A204.1 (cell line): ENCODE measurements at regions not wholly inside any gene's neighbourhood (a gene's known extent, or its start where the extent isn't known, plus 50 kb on each side); places are given as distances from the start of the nearest gene placed in this dataset.
"Not testable (repeated sequence)": the region's sequence is repeated elsewhere in the genome, so short reads cannot be mapped to it uniquely, and the experiment has no call there.

Source experiments
- FAIRE-seq: peaks from 2 replicates; lab custom pipeline; 2012; peaks lifted over from hg19 to GRCh38; lab: Jason Lieb, UNC

DNA sequence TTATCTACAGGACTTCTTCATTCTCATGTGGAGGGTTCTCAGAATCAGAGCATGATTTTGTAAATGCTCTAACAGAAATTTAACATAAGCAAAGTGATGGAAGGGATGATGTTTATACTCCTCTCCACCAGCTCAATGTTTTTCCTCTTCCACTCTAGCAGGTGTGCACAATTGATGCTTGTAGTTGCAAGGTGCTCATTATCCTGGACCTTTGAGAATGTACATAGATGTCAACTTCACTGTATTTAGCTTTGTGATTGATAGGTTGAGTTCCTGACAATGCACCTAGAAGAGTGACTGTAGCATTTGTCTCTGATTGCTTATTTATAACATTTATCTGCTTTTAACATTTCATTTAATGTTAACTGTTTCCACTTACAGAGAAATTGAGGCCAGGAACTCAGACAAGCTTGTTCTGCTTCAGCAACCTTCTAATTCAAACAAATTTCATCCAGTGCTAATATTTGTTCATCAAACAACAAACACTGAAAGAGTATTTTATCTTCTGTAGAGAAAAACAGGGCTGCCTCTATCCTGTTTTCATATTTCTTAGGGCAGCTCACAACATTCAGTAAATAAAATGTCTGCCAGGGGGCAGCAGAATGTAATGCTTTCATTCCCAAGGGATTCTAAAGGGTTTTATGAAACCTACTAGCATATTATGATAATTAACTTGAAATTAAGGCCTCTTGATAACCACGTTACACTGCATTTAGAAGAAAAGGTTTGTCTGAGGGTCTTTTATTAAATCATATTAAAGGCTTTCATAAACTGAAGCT lies 127.9 kb upstream of the NOL4 start:
- FAIRE-seq = peak; percentile 77

DNA sequence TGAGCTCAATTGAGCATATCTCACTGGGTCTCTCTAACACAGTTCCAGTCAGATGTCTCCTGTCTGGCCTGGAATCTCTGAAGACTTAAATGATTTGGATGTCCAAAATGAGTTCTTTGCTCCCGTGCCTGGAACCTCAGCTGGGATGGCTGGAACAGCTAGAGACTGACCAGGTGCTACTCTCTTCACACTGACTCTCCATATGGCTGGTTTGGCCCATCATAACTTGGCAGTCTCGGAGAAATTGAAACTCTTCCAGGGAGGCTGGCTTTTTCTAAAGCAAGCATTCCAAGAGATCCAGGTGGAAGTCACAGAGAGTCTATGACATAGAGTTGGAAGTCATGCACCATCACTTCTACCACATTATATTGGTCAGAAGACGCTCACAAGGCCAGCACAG lies 129.6 kb upstream of the NOL4 start:
- FAIRE-seq = no peak

DNA sequence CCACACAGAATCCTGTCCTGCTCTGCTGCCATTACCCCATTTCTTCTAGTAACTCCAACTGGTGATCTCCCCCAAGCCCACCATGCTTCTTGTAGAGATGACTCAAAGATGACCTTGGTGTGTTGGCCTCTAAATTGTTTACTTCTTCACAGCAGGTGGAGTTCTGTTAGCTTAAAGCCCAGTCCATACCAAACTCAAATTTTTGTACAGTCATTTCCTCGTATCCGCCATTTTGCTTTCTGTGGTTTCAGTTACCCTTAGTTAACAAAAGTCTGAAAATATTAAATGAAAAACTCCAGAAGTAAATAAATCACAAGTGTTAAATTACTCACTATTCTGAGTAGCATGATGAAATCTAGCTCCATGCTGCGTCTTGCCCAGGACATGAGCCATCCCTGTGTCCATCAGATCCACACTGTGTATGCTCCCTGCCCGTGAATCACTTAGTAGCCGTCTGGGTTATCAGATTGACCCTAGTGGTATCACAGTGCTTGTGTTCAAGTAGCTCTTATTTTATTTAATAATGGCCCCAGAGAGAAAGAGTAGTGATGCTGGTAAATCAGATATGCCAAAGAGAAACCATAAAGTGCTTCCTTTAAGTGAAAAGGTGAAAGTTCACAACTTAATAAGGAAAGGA lies 133.3 kb upstream of the NOL4 start:
- FAIRE-seq = no peak

DNA sequence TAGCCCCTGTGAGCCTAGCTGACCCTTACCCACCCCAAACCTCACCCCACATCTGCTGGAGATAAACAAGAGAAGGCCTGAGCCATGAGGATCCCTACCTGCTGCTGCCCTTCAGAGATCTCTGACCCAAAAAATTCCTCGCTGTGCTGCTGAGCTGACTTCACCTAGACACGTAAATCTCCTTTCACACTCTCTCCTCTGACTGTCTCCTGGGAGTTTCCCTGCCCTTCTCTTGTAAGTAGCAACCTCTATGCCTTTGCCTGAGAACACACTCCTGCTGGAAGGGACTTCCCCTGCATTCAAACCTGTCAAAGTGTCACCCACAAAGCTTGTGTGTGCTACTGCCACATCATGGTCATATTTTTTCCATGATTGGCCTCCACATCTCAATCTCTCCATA lies 134.2 kb upstream of the NOL4 start:
- no peak for FAIRE-seq

DNA sequence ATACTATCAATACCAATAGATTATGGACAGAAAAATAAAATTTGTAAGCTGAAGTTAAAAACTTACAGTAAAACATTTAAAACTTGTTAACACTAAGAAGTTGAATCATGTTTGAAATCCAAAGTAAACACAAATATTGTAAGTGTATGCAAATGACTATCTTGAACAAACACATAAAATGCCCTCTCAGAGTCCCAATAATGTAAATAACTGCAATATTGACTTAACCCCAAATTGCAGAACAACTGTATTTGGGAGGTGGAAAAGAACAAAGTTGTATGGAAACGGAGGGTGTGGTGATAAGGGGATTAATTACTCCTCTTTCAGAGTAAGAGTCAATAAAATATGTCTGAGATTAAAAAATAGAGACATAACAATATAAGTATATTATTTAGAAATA lies 140.0 kb upstream of the NOL4 start:
- FAIRE-seq = no peak

DNA sequence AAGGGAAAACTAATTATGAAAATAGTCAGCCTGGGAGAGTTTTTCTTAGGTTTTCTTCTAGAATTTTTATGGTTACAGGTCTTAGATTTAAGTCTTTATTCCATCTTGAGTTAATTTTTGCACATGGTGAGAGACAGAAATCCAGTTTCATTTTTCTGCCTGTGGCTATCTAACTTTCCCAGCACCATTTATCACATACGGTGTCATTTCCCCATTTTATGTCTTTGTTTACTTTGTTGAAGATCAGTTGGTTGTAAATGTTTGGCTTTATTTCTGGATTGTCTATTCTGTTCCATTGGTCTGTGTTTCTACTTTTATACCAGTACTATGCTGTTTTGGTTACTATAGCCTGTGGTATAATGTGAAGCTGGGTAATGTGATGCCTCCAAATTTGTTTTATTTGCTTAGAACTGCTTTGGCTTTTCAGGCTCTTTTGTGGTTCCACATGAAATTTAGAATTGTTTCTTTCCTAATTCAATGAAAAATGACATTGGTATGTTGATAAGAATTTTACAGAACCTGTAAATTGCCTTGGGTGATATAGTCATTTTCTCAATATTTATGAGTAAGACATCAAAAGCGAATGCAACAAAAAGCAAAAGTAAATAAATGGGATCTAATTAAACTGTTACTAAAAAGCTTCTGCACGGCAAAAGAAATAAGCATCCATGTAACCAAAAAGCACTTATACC lies 146.1 kb upstream of the NOL4 start:
- FAIRE-seq = no peak

DNA sequence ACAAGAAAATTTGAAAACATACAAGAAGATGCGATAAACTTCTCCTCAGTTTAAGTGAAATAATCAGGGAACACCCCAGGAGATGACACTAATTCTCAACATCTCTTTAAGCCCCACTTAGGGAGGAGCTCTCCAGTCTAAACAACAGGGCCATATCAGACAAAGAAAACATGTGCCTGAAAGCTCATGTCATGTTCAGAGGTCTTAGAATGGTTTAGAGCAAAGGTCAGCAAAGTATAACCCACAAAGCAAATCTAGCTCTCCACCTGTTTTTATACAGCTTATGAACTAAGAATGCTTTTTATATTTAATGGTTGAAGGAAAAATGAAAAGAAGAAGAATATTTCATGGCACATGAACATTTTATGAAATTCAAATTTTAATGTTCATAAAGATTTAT lies 155.6 kb upstream of the NOL4 start:
- no peak for FAIRE-seq

DNA sequence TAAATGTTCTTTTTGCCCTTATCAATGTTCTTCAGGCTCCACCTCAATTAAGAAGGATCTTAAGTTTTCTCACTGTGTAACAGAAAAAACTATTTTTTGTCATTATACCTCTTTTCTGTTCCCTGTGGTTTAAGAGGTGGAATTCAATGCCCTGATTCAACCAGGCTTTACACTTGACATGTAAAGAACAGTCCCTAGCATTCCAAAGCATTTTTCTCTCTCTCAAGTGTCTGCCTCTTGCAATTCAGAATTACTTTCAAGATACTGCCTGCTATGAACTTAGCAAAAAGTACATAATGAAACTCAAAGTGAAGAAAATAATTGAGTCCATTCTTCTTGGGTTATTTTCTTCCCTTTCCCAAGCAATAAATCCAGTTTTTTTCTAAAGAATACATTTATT lies 160.6 kb upstream of the NOL4 start:
- no peak for FAIRE-seq

DNA sequence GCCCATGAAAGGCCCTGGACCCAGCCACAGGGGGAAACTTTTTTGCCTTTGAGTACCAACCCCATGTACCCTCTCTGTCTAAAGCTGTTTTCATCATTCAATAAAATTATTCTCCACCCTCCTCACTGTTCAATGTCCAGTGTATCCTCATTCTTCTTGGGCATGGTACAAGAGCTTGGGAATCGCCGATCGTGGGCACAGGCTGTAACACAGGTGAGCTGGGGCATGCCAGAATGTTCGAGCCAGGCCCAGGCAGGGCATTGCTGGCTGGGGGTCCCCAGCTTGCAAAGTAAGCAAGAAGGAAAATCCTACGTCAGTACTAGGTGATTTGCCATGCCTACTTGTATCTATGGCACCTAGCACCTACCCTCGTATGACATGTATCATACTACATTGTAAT lies 162.1 kb upstream of the NOL4 start:
- no peak for FAIRE-seq

DNA sequence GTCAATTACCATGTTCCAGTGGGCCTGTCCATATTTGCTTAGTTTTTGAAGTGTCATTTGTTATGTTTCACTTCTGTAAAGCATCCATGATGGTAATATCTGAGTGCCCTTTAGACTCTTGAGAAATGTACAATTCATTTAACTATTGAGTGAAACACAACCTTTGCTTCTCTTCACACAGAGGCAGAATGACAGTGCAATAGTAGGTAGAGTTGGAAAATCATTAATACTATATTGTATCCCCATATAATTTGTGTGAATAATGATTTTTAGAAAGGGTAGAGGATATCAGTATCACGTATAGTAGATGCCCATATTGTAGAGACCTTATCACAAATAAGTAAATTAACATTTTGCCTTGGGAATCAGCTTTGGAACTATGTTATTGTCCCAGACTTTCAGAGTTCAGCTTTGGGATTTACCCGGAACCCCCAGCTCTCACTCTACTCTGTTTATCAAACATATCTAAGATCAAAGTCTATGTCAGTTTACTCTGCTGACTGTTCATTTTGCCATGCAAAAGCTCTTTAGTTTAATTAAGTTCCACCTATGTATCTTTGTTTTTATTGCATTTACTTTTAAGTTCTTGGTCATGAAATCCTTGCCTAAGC lies 172.7 kb upstream of the NOL4 start:
- peak; percentile 9 for FAIRE-seq

DNA sequence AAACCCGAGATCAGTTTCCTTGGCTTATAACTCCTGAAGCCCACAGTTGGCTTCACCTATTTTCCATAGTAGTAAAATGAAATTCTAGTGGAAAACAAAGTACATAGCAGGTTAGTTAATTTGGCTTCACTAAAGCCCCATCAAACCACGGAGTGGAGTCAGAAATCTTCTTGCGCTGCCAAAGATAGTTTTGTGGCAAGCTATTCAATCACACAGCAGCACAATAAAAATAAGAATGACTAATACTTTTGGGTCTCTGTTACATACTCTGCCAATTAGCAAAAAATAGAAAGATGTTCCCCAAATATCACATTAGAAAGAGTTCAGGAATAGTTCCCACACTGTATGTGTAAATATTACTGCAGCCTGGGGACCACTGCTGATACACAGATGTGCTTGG lies 175.2 kb upstream of the NOL4 start:
- no peak for FAIRE-seq

DNA sequence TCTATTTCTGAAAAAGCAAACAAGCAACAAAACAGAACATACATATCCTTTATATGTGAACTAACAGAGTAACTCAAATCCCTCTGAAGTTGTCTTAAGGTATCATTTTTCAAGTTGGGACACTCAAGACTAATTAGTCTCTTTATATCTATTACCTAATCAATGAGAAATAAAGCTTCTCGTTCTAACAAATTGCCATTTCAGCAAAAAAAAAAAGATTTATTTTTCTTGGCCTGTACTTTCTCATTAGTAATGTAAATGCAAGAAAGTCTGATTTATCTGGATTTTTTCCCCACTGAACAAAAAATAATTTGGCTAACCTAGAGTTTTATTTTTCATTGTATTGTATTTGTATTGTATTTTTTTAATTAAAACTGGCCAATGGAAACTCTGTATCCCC lies 176.1 kb upstream of the NOL4 start:
- no peak for FAIRE-seq

DNA sequence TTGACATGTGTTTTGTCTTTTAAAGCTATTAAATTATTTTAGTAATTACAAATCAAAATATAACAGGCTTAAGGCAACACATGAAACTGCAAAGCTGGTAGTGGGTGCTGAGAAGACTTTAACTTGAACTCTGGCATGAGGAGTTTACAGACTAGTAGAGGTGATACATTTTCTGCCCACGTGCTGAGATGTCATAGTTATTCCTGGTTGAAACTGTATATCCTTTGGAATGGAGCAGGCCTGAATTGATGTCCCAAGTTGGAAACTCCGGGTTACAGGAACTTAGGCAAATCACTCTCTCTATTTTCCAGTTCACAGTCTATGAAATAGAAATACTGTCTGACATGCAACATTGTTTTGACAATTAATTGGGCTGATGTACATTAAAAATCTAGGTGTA lies 177.1 kb upstream of the NOL4 start:
- no peak for FAIRE-seq

DNA sequence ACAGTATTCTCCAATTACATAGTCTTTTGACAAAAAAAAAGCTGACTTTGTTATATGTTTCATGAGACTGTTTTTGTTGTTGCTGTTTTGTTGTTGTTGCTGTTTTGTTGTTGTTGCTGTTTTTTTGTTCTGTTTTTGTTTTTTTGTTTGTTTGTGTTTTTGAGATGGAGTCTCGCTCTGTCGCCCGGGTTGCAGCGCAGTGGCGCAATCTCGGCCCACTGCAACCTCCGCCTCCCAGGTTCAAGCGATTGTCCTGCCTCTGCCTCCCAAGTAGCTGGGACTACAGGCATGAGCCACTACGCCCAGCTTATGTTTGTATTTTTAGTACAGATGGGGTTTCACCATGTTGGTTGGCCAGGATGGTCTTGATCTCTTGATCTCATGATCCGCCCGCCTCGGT lies 182.8 kb upstream of the NOL4 start:
- FAIRE-seq = not testable (repeated sequence)

DNA sequence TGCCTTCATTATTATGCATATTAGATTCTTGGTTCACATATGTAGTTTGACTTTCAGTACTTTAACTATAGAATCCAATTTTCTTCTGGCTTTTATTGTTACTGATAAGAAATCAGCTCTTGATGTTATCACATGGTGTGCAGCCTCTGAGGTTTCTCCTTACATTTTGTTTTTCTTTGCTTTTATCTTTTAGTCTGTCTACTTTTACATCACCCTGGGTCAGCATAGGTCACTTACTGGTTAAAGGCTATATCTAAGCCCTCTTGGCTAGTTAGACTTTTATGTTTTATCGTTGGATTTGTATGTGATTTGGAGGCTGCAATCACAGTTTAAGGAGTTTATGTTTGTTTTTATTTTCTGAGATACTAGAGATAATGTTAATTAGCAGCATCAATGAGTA lies 187.2 kb upstream of the NOL4 start:
- FAIRE-seq = no peak

DNA sequence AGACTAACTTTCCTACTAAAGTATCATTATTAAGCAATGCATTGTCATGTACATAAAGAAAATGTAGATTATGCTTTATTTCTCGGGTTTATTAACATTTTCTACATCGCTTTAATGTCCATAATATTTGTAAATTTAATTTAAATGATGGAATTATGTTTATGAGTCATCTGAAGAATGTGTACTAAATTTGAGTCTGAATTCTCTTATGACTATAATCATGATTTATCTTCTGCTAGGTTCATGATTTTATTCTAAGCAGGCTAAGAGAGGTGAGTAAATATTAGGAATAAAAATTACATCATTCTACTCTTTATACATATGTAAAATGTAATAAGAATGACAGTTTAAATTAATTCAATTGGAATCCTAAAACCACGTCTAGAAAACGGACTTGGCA lies 206.3 kb upstream of the NOL4 start:
- no peak for FAIRE-seq

DNA sequence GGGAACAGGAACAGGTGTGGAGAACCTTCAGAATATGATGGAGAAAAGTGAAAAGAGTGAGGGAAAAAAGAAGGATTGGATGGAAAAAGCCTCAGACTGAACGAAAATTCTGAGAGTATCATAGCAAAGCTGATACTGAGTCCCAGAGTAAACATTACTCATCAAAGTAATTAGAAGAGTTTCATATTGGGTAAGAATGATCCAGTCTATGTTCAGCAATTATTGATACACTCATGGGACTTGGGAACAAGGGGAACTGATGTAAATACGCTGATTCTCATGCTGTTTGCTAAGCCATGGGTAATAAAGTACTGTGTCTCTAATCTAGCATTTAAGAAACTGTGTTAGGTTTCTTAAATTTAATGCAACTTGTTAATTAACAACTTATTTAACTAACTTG lies 219.9 kb upstream of the NOL4 start:
- no peak for FAIRE-seq

DNA sequence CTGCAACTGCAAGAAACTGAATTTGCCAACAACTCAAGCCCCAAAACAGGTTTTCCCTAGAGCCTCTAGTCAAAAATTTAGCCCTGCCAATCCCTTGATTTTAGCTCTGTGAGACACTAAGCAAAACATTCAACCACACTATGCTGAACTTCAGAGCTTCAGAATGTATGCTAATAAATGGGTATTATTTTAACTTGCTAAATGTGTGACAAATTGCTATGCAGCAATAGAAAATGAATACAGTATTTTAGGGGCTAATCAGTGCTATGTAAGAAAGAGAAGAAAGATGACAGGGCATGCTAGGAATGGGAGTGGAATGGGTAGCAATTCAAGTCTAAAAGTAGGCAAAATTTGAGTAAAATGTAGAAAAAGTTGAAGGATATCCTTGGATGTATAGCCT lies 223.9 kb upstream of the NOL4 start:
- no peak for FAIRE-seq

DNA sequence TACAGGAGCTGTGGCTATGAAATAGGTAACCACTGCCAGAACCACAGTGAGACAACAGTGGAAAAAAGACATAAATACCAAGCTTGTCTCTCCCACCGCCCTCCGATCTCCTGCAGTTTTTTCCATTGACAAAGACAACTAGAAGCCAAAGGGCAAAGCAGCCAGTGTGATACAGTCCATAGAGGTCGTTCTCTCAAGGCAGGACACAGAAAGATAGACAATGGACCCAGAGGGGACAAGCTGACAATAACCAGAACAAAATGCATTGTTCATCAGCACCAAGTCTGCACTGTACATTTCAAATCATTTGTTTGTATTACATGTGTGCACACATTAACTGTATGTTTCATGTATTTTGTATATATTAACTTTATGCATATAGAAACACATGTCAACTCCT lies 233.0 kb upstream of the NOL4 start:
- FAIRE-seq = no peak

DNA sequence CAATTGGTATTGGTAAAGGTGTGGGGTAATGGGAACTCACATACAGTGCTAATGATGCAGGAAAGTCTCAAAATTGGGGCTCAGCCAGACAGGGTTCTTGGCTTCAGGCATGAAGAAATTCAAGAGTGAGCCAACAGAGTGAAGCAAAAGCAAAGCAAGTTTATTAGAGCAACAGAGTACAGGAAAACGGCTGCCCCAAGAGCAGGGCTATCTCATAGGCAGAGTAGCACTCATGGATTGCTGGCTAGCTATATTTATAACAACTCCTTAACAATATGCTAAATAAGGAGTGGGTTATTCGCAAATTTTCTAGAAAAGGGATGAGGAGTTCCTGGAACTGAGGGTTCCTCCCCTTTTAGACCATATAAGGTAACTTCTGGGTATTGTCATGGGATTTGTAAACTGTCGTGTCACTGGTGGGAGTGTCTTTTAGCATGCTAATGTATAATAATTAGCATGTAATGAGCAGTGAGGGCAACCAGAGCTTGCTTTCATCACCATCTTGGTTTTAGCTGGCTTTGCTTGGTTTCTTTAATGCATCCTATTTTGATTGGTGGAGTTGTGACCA lies 233.8 kb upstream of the NOL4 start:
- no peak for FAIRE-seq

DNA sequence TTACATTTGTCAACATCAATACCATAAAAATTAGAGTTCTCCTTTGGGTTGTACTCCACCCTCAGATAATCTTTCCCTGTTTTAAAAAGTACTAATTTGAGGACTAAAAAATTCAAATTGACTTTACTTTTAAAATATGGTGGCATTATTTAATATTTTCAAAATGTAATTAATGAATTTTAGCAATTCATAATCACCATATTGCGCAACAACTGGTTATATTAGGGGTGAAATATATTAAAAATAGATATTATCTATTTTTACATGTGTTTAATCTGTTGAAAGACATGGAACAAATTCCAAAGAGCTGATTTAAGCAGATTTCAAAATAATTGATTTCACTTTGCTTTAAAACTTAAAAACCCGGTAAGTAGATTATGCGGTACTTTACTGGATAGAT lies 236.6 kb upstream of the NOL4 start:
- no peak for FAIRE-seq

DNA sequence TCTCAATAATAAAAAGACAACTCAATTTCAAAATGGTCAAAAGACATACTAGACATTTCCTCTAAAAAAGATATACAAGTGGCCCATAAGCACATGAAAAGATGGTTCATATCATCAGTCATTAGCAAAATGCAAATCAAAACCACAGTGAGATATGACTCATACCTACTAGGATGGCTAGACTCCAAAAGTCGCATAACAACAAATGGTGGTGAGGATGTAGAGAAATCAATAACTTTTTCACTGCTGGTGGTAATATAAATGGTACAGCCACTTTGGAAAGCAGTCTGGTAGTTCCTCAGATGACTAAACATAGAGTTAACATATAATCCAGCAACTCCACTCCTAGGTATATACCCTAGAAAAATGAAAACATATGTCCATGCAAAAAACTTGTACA lies 242.3 kb upstream of the NOL4 start:
- FAIRE-seq = no peak

DNA sequence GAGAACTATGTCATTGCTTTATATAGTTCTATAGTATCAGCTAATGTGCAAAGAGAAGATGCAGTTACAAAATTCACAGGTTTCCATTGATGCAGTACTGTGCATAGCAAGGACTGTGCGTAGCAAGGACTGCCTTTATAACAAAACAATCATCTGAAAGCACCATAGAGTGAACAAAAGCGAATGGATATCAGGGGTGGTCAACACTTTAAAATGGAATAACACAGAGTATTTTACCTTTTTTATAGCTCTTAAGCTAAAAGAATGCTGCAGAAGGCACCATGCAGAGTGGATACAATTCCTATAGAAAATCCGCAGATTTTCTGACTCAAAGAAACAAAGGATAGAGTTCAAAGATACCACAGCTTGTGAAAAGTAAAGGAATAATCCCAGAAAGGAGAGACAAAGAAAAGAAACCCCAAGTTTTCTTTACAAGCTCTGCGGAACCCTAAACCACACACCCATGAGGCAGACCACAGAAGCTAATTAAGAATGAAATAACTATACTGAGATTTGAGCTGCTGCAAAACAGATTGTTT lies 229.9 kb upstream of the DTNA start:
- FAIRE-seq = no peak
